H9 (cell line): ENCODE measurements at regions not wholly inside any gene's neighbourhood (a gene's known extent, or its start where the extent isn't known, plus 50 kb on each side); places are given as distances from the start of the nearest gene placed in this dataset.

Experiments
- DNase-seq: peaks from one replicate; pipeline ENCODE4 v3.0.0-alpha.2; 2017
- H2AFZ ChIP-seq: one replicate; pipeline ENCODE4 v1.6.1; 2013; ENCODE audit warnings: mild to moderate bottlenecking, low read length, control low read depth, moderate library complexity
- H2AK5ac ChIP-seq: 2 replicates; pipeline ENCODE4 v1.6.1; 2013; ENCODE audit warnings: low read length, control low read depth, mixed read lengths; ENCODE audit not compliant: insufficient read length
- H2BK120ac ChIP-seq: one replicate; pipeline ENCODE4 v1.6.1; 2013; ENCODE audit warnings: low read depth, mild to moderate bottlenecking, low read length, control low read depth, inconsistent platforms; ENCODE audit not compliant: poor library complexity, severe bottlenecking
- H2BK12ac ChIP-seq: 2 replicates; pipeline ENCODE4 v1.6.1; 2013; ENCODE audit warnings: low read length, control low read depth, mixed read lengths, low read depth; ENCODE audit not compliant: insufficient read length
- H2BK15ac ChIP-seq: 2 replicates; pipeline ENCODE4 v1.6.1; 2013; ENCODE audit warnings: low read depth, low read length, control low read depth
- H2BK20ac ChIP-seq: one replicate; pipeline ENCODE4 v1.6.1; 2013; ENCODE audit warnings: low read depth, mild to moderate bottlenecking, low read length, control low read depth, inconsistent platforms; ENCODE audit not compliant: poor library complexity, severe bottlenecking
- H2BK5ac ChIP-seq: 2 replicates; pipeline ENCODE4 v1.6.1; 2013; ENCODE audit warnings: low read length, control low read depth, mixed read lengths; ENCODE audit not compliant: insufficient read length
- H3K14ac ChIP-seq: 2 replicates; pipeline ENCODE4 v1.6.1; 2013; ENCODE audit warnings: low read length, control low read depth; ENCODE audit not compliant: insufficient read depth
- H3K18ac ChIP-seq: 2 replicates; pipeline ENCODE4 v1.6.1; 2013; ENCODE audit warnings: low read depth, mild to moderate bottlenecking, mixed read lengths, low read length, control low read depth; ENCODE audit not compliant: insufficient read length
- H3K23ac ChIP-seq: 2 replicates; pipeline ENCODE4 v1.6.1; 2013; ENCODE audit warnings: low read length, control low read depth, mixed read lengths, low read depth; ENCODE audit not compliant: insufficient read length
- H3K23me2 ChIP-seq: 2 replicates; pipeline ENCODE4 v1.6.1; 2013; ENCODE audit warnings: low read depth, mild to moderate bottlenecking, mixed read lengths, low read length, control low read depth; ENCODE audit not compliant: insufficient read length, poor library complexity, severe bottlenecking
- H3K27ac ChIP-seq: 2 replicates; pipeline ENCODE4 v1.5.1; 2013; ENCODE audit warnings: low read length, control low read depth, mixed read lengths, low read depth; ENCODE audit not compliant: insufficient read length
- H3K27me3 ChIP-seq: 2 replicates; pipeline ENCODE4 v1.6.1; 2013; ENCODE audit warnings: low read length, control low read depth, inconsistent platforms; ENCODE audit not compliant: insufficient read depth
- H3K4ac ChIP-seq: 2 replicates; pipeline ENCODE4 v1.6.1; 2013; ENCODE audit warnings: low read depth, mild to moderate bottlenecking, control low read depth, inconsistent platforms, low read length, moderate library complexity
- H3K4me1 ChIP-seq: 2 replicates; pipeline ENCODE4 v1.6.1; 2013; ENCODE audit warnings: low read length, control low read depth, inconsistent platforms; ENCODE audit not compliant: insufficient read depth
- H3K4me2 ChIP-seq: 2 replicates; pipeline ENCODE4 v1.6.1; 2013; ENCODE audit warnings: low read length, control low read depth, mixed read lengths; ENCODE audit not compliant: insufficient read length, insufficient read depth
- H3K56ac ChIP-seq: 2 replicates; pipeline ENCODE4 v1.6.1; 2013; ENCODE audit warnings: low read depth, mild to moderate bottlenecking, mixed read lengths, low read length, control low read depth; ENCODE audit not compliant: insufficient read length
- H3K79me1 ChIP-seq: 2 replicates; pipeline ENCODE4 v1.6.1; 2013; ENCODE audit warnings: low read depth, mild to moderate bottlenecking, moderate library complexity, low read length, control low read depth, inconsistent platforms; ENCODE audit not compliant: insufficient read depth, poor library complexity, severe bottlenecking
- H3K79me2 ChIP-seq: 2 replicates; pipeline ENCODE4 v1.6.1; 2013; ENCODE audit warnings: low read length, control low read depth, inconsistent platforms; ENCODE audit not compliant: insufficient read depth
- H3K9ac ChIP-seq: 2 replicates; pipeline ENCODE4 v1.6.1; 2013; ENCODE audit warnings: low read length, control low read depth, mixed read lengths; ENCODE audit not compliant: insufficient read length; ENCODE audit errors: extremely low read depth
- H3K9me3 ChIP-seq: one replicate; pipeline ENCODE4 v1.6.1; 2013; ENCODE audit warnings: low read depth, low read length, inconsistent platforms; ENCODE audit not compliant: control insufficient read depth
- H3T11ph ChIP-seq: one replicate; pipeline ENCODE4 v1.6.1; 2013; ENCODE audit warnings: mild to moderate bottlenecking, low read length, control low read depth, inconsistent platforms
- H4K20me1 ChIP-seq: one replicate; pipeline ENCODE4 v1.6.1; 2013; ENCODE audit not compliant: control insufficient read depth, insufficient read length, insufficient read depth
- H4K5ac ChIP-seq: 2 replicates; pipeline ENCODE4 v1.6.1; 2013; ENCODE audit warnings: low read depth, mild to moderate bottlenecking, mixed read lengths, low read length, control low read depth; ENCODE audit not compliant: insufficient read length
- H4K8ac ChIP-seq: replicated peaks from 2 replicates; pipeline ENCODE4 v1.6.1; 2013; ENCODE audit warnings: low read length, control low read depth, mixed read lengths, low read depth; ENCODE audit not compliant: insufficient read length
- H4K91ac ChIP-seq: 2 replicates; pipeline ENCODE4 v1.6.1; 2013; ENCODE audit warnings: low read depth, mild to moderate bottlenecking, moderate library complexity, mixed read lengths, low read length, control low read depth; ENCODE audit not compliant: insufficient read length
- H3K27ac Mint-ChIP-seq, 3 experiments: 2 replicates in 2 of 3; 3 replicates in 1 of 3; pipeline ENCODE4 v1.8.0; 2020 to 2021; ENCODE audit warnings: mixed read lengths in 3 of 3, mild to moderate bottlenecking in 1 of 3, moderate library complexity in 1 of 3
- H3K27me3 Mint-ChIP-seq: 2 replicates; pipeline ENCODE4 v1.8.0; 2021; ENCODE audit warnings: low read depth, mild to moderate bottlenecking, moderate library complexity, mixed read lengths
- H3K36me3 Mint-ChIP-seq, 3 experiments: 2 replicates in 2 of 3; 3 replicates in 1 of 3; pipeline ENCODE4 v1.8.0; 2020 to 2021; ENCODE audit warnings: low read depth in 3 of 3, mixed read lengths in 3 of 3; ENCODE audit not compliant: insufficient read depth in 1 of 3
- H3K4me1 Mint-ChIP-seq, 2 experiments: 2 replicates each; pipeline ENCODE4 v1.8.0; 2020; ENCODE audit warnings: mixed read lengths in 2 of 2
- H3K4me3 Mint-ChIP-seq, 2 experiments: 2 replicates in 1 of 2; 3 replicates in 1 of 2; pipeline ENCODE4 v1.8.0; 2020 to 2021; ENCODE audit warnings: mild to moderate bottlenecking in 2 of 2, mixed read lengths in 2 of 2, moderate library complexity in 1 of 2
- H3K9me3 Mint-ChIP-seq, 2 experiments: 2 replicates in 1 of 2; 3 replicates in 1 of 2; pipeline ENCODE4 v1.8.0; 2020; ENCODE audit warnings: mild to moderate bottlenecking in 2 of 2, mixed read lengths in 2 of 2, moderate library complexity in 1 of 2
- WGBS: extraction: QIAGEN DNeasy Blood & Tissue Kit; methylation state at CpG from one replicate; pipeline ENCODE4 v1.1.7; 2013; ENCODE audit warnings: missing lambda C conversion rate, low lambda C conversion rate, mixed read lengths; ENCODE audit not compliant: insufficient read length; ENCODE audit errors: extremely low coverage; 5-methylcytosine and 5-hydroxymethylcytosine counted together
- TF ChIP-seq, protein P1 (sequence below): fragments of 200-600 bp; sonication (generic); conservative IDR thresholded peaks from 3 replicates; pipeline ENCODE4 v1.8.0; 2021; ENCODE audit warnings: antibody characterized with exemption, mild to moderate bottlenecking

DNA sequence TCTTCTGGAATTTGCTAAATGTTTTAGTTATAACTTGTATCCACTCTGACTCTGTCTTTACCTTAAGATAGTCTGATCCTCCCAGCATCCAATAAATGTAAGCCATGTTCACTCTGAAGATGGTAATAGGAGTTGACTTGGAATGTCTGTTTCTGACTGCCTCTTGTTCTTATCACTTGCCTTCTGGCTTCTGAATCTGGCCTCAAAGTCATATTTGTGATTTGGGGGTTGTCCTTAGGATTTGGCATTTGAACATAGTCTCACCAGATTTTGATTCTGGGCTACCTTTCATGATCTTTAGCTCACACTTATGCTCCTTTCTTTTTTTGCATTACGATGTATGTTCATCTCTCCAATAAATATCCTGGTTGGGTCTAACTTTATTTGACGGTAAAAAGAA is 247.0 kb downstream of the SH2D4B start:
- Mint-ChIP-seq H3K4me1 (no peaks in the 10 kb centered on the region), H3K4me3 (no peak overlapping the region), H3K27me3 (no peaks in the 10 kb centered on the region), H3K9me3 (no peaks in the 10 kb centered on the region), H3K27ac (no peak overlapping the region), H3K36me3 (no peaks in the 10 kb centered on the region; a peak in 1 of 7 replicates)
- Histone ChIP-seq H3K79me2 (no peaks in the 10 kb centered on the region), H3K79me1 (no peaks in the 10 kb centered on the region), H2BK12ac (no peak overlapping the region), H4K20me1 (no peaks in the 10 kb centered on the region), H2BK20ac (no peak overlapping the region), H3K4ac (no peak overlapping the region), H3K9me3 (no peaks in the 10 kb centered on the region), H3K56ac (no peak overlapping the region), H2BK120ac (no peak overlapping the region), H4K5ac (no peak overlapping the region), H3K4me1 (no peaks in the 10 kb centered on the region), H4K8ac (no peak overlapping the region), H4K91ac (no peak overlapping the region), H3K9ac (no peak overlapping the region), H3K27ac (no peak overlapping the region), H3K18ac (no peak overlapping the region), H3K4me2 (no peak overlapping the region), H3T11ph (no peak overlapping the region), H2AK5ac (no peak overlapping the region), H2BK15ac (no peak overlapping the region), H3K14ac (no peak overlapping the region), H2BK5ac (no peak overlapping the region), H3K23me2 (no peaks in the 10 kb centered on the region), H3K23ac (no peak overlapping the region), H3K27me3 (no peaks in the 10 kb centered on the region), H2AFZ (no peak overlapping the region)
- WGBS = no CpG with 5 or more reads among the region's 2 CpGs
- no peak for DNase-seq
- TF ChIP-seq, protein P1, sequence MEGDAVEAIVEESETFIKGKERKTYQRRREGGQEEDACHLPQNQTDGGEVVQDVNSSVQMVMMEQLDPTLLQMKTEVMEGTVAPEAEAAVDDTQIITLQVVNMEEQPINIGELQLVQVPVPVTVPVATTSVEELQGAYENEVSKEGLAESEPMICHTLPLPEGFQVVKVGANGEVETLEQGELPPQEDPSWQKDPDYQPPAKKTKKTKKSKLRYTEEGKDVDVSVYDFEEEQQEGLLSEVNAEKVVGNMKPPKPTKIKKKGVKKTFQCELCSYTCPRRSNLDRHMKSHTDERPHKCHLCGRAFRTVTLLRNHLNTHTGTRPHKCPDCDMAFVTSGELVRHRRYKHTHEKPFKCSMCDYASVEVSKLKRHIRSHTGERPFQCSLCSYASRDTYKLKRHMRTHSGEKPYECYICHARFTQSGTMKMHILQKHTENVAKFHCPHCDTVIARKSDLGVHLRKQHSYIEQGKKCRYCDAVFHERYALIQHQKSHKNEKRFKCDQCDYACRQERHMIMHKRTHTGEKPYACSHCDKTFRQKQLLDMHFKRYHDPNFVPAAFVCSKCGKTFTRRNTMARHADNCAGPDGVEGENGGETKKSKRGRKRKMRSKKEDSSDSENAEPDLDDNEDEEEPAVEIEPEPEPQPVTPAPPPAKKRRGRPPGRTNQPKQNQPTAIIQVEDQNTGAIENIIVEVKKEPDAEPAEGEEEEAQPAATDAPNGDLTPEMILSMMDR = no peak
